Head of caudate nucleus (tissue), 42 donors: ENCODE measurements at regions not wholly inside any gene's neighbourhood (a gene's known extent, or its start where the extent isn't known, plus 50 kb on each side); places are given as distances from the start of the nearest gene placed in this dataset.

Source experiments
- DNase-seq, 42 donors: peaks; one replicate each; pipeline versions ENCODE4 v3.0.0 to v3.0.0-alpha.2; 2020 to 2021; ENCODE audit warnings: mixed read lengths in 7 of 42
- intact Hi-C: fragments of 100-400 bp; cut with DNase I; formaldehyde crosslinking; loops from one replicate; pipeline ENCODE4 v1.15.0; 2022

GRCh38 chr7:47724335-47724982 is 142.5 kb upstream of the TNS3 start:
- DNase-seq, result no peak
- intact Hi-C loops, result no loop called here

- intact Hi-C loops, result no loop called here
- DNase-seq, result no peak
Observed at GRCh38 chr7:47722126-47722525, 140.2 kb upstream of the TNS3 start.

- DNase-seq, result no peak
- intact Hi-C loops, result no loop called here
Observed at GRCh38 chr7:47721670-47722069, 139.8 kb upstream of the TNS3 start.

- no peak for DNase-seq
- intact Hi-C loops, result no loop called here
Observed at GRCh38 chr7:47720907-47721244, 139.0 kb upstream of the TNS3 start.

GRCh38 chr7:47720141-47720906 is 138.4 kb upstream of the TNS3 start:
- no peak for DNase-seq
- intact Hi-C loops, result no loop called here

GRCh38 chr7:47719675-47720074 is 137.8 kb upstream of the TNS3 start:
- intact Hi-C loops, result no loop called here

GRCh38 chr7:47715631-47716068 is 133.7 kb upstream of the TNS3 start:
- intact Hi-C loops, result no loop called here
- DNase-seq, result no peak

More at GRCh38 chr7:47719675-47720074, 137.8 kb upstream of the TNS3 start:
- no peak for DNase-seq

GRCh38 chr7:47714669-47715607 is 133.0 kb upstream of the TNS3 start:
- intact Hi-C loops, result no loop called here
- no peak for DNase-seq

GRCh38 chr7:47713595-47713994 is 131.7 kb upstream of the TNS3 start:
- intact Hi-C loops, result no loop called here
- no peak for DNase-seq

- no peak for DNase-seq
- intact Hi-C loops, result no loop called here
Observed at GRCh38 chr7:47712416-47712815, 130.5 kb upstream of the TNS3 start.

GRCh38 chr7:47711776-47712175 is 129.9 kb upstream of the TNS3 start:
- intact Hi-C loops, result no loop called here

GRCh38 chr7:47710201-47710935 is 128.5 kb upstream of the TNS3 start:
- no peak for DNase-seq
- intact Hi-C loops, result no loop called here

More at GRCh38 chr7:47711776-47712175, 129.9 kb upstream of the TNS3 start:
- no peak for DNase-seq

GRCh38 chr7:47709451-47709850 is 127.5 kb upstream of the TNS3 start:
- DNase-seq, result no peak
- intact Hi-C loops, result no loop called here

- intact Hi-C loops, result no loop called here
- no peak for DNase-seq
Observed at GRCh38 chr7:47709051-47709450, 127.1 kb upstream of the TNS3 start.

- intact Hi-C loops, result no loop called here
Observed at GRCh38 chr7:47707583-47707982, 125.7 kb upstream of the TNS3 start.

GRCh38 chr7:47704936-47705335 is 123.0 kb upstream of the TNS3 start:
- no peak for DNase-seq
- intact Hi-C loops, result no loop called here

More at GRCh38 chr7:47707583-47707982, 125.7 kb upstream of the TNS3 start:
- no peak for DNase-seq

- DNase-seq, result no peak
- intact Hi-C loops, result no loop called here
Observed at GRCh38 chr7:47702080-47702479, 120.2 kb upstream of the TNS3 start.

- DNase-seq, result no peak
- intact Hi-C loops, result no loop called here
Observed at GRCh38 chr7:47698386-47698785, 116.5 kb upstream of the TNS3 start.

- intact Hi-C loops, result no loop called here
Observed at GRCh38 chr7:47697543-47697942, 115.6 kb upstream of the TNS3 start.

More at GRCh38 chr7:47697543-47697942, 115.6 kb upstream of the TNS3 start:
- no peak for DNase-seq
